GM19240 (cell line): ENCODE measurements at regions not wholly inside any gene's neighbourhood (a gene's known extent, or its start where the extent isn't known, plus 50 kb on each side); places are given as distances from the start of the nearest gene placed in this dataset.

ENCODE experiments used
- DNase-seq: peaks from one replicate; pipeline ENCODE4 v3.0.0; 2011; ENCODE audit warnings: low spot score; ENCODE audit not compliant: insufficient read length

DNA sequence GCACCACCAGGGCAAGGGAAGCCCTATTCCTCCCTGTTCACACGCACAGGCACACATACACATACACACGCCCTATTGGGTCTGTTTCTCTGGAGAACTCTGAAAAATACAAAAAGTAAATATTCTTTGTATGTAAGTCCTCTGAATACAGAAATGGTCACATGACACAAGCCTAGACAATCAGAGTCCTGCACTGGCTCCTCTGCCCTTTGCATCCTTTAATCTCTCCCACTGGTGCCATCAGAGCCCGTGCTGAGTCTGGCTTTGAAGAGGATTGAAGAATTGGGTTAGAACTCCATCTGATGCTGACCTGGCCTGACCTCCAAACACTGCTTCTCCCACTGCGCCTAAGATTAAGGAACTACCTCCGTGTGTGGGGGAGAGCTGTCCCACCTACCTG lies 273.2 kb upstream of the TBX3 start:
- DNase-seq, result no peak

DNA sequence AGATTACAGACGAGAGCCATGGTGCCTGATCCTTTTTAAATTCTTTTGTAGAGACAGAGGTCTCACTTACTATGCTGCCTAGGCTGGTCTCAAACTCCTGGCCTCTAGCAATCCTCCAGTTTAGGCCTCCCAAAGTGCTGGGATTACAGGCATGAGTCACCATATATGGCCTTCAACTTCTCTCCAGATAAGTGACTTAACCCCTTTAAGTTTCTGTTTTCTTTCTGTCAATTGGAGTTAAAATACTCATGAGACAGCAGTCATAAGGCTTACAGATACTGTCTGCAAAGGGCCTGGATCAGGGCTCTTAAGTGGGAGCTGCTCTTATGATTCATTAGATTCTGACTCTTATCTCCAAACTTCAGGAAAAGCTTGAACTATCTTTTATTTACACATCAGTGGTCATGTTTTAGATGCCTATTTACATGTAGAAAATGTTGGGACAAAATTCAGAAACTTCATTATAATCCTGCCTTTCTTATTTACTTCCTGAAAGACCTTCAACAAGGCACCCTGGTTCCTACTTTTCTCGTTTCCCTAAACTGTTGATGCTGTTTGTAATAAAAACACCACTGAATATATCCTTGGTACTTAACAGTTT lies 271.5 kb upstream of the TBX3 start:
- no peak for DNase-seq

DNA sequence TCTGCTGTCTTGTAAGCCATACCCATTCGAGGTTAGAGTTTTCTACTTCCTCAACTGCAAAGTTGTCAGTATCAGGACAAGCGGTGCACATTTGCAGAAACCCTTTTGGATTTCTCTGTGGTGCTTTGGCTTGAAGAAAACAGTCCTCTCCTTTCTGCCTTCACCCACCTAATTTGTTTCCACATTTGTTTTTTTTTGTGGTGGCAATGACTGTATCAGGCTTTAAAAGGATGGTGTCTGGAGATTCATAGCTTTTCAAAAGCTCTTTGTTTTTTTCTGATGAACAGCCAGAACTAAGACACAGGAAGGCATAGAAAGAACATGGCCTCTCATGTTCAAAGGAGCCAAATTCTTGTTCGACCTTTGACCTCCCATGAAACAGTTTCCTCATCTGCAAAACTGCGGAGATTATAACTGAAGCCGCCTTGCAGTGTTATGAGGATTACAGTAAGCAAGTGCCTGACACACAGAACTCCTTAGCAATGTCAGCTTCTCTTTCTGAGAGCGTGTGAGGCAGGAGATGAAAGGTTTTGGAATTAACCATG lies 270.6 kb upstream of the TBX3 start:
- DNase-seq, result no peak

DNA sequence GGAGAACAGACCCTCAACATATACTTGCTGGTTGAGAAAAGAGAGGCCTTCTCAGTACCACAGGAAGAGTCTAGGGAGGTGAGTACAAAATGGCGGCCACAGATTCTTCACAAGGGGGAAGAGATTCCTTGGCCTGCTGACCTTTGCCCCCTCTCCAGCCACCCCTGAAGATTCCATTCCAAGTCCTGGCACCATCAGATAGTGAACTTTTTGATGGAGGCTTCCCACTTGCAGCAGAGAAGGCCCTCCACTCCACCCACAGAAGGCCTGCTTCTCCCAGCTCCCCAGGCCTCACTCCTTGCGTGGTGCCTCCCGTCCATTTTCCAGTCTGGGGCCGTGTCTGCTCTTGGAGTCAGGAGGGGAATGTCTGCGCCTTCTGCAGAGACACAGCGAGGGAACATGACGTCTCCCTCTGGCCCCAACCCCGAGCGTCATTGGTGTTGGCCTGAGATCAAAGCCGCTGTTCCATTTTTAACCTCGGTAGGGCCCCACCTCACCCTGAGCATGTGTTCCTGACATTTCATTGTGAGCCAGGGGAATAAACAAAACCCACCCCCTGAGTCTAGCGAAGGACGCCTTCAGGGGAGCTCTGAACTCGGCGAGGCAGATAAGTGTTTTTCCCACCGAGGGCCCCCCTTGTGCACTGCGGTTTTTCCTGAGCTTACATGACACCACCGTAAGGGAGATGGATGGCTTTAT lies 268.7 kb upstream of the TBX3 start:
- DNase-seq, result no peak

DNA sequence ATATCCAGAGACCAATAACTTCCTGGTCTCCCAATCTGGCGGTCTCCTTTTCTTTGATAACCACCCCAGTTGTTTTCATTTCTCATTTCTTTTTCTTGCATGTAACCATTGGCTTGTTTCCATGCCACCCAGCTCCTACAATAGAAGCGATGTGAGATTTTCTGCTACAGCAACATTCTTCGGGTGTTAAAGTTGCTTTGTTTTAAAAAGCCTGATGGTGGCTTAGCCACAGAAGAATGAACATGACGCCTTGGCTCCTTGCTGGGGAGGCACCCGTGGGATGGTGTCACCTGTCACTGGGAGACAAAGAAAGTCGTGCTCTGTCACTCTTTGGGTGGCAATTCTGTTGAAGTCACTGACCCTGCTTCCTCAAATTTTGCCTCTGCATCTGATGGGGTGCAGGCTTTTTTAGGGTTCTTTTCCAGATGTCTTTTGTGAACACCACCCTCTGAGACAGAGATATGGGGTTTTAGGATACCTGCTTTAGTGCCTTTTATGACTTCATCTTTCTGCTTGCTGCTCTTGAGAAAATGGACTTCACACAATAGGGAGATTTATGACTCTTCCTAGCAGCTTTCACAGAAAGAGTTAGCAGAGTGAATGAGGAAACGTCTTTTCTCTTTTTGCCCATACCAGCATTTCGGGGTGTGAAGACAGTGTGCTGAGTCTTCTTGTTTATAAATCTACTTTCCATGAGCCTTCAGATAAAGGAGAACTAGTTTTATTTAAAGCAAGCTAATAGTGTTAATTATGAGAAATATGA lies 265.3 kb upstream of the TBX3 start:
- no peak for DNase-seq

DNA sequence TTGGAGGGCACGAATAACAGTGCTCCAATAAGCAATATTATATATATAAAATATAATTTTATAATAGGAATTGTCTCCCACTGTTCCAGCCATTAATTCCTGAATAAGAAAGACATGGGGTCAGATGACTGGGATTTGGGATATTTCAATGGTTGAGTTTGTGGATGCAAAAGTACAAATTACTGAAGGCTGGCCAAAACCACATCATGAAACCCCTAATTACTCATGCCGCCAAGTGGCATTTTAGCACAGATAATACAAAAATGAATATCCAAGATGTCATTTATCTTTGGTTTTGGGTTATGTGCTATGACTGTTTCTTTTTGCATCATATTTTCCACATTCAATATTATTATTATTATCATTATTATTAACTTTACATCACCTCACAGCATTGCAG lies 261.4 kb upstream of the TBX3 start:
- DNase-seq, result no peak

DNA sequence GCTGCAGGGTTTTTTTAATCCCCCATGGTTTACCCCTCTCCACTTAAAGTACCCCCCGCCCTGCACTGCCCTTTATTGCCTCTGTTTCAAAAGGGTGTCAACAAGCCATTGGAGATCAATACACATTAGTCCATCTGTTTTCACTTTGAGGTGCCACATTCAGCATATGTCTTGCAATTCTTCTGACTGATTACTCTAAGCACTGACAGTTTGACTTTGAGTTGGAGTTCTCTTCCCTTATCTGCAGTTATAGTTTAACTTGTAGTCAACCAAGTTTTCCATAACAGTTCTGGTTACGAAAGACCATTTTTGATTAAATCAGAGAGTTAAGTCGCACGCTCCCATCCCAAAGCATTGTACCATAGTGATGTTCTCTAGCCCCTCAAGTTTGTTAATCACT lies 260.8 kb upstream of the TBX3 start:
- no peak for DNase-seq

DNA sequence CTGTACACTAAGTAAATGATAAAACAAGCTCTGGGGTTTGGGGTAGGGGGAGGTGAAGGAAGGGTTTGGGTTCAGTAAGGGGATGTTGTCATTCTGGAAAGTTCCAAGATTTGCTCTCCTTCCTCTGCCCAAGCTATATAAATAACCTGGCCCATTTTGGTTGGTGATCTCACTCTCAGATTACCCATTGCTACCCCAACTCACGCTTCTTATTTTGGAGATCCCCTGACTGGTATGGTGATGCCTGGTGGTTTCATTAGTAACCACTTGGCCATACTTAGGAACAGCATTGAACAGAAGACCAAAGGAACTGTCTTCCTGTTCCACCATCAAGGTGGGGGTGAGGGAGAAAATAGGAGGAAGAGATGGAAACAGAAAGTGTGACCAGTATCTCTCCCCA lies 259.6 kb upstream of the TBX3 start:
- no peak for DNase-seq

DNA sequence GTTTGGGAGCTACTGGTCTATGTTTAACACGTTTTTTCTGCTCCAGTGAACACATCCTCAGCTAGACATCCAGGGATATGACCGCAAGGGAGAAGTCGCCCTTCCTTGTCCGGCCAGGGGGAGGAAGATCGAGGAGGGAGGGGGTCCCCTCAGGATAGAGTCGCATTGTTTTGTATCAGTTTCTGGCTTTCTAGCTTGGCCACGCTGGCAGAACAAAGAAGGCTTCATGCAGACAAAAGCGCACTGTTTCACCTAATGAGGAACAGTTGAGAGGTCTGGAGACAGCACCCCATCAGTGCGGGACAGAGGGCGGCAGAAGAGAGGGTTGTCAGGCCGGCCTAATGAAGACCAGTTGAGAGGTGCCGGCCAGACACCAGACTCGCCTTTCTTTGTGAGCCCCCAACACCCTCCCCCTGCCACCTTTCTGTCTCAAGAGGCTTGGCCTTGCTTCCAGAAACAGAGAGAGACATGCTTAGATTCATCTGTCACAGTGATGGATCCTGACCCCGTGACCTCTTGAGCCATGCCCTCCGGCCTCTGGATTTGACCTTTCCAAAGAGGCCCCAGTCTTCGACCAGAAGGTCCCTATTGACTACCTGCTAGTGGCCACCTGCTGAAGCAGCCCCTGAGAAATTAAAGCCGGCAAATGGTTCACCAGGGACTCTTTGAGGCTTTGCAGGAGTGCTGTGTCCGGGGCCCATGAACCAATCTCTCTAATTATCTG lies 254.7 kb upstream of the TBX3 start:
- no peak for DNase-seq

DNA sequence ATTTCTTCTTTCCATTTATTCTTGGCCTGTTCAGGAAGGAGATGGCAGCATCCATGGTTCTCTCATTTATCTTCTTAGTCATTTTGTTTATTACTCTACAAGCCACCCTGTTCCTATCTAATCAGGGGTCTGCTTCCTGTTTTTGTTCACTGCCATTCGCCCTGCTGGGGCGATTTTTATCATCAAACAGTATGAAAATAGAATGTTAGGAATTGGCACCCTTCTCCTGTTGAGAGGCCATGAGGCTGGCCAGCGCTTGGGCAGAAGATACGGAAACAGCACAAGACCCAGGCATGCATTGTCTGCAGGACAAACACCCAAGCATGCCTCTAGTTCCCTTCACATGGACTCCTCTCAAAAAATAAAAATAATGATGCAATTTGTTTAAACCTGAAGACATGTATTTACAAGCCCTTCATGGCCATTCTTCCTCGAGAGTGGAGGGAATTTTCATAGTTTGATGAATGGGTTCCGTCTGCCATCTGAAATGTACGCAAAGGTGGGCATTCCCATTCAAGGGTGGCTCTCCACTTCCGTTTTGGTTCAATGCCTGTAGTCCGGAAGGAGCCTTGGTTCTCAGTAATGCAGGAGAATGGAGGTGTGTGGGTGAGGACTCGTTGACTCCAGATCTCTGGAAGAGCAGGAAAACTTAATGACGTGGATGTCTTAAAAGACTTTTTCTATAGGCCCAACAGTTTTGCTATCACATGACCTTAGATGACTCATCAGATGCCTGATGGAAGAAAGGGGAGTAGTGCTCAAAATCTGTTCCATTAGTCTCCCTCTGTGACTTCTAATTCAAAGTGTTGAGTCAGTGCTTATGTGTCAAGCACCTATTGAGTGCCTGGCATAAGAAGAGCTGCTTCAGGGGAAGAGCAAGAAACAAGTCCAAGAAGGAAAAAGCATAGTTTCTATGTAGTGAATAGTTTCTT lies 252.4 kb upstream of the TBX3 start:
- DNase-seq, result no peak

DNA sequence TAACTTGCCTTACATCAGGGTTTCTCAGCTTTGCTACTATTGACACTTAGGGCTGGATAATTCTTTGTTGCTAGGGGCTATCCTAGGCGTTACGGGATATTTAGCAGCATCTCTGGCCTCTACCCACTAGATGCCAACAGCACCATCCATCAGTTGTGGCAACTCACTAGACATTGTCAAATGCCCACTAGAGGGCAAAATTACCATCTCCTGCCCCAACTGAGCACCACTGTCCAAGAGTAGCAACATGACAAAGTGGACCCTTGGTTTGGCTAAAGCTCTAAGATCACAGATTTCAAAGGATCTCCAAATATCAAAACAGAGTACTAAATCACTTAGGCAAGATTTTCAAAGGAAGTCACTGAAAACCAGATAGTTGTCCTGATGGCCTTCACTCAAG lies 251.7 kb upstream of the TBX3 start:
- DNase-seq, result no peak

DNA sequence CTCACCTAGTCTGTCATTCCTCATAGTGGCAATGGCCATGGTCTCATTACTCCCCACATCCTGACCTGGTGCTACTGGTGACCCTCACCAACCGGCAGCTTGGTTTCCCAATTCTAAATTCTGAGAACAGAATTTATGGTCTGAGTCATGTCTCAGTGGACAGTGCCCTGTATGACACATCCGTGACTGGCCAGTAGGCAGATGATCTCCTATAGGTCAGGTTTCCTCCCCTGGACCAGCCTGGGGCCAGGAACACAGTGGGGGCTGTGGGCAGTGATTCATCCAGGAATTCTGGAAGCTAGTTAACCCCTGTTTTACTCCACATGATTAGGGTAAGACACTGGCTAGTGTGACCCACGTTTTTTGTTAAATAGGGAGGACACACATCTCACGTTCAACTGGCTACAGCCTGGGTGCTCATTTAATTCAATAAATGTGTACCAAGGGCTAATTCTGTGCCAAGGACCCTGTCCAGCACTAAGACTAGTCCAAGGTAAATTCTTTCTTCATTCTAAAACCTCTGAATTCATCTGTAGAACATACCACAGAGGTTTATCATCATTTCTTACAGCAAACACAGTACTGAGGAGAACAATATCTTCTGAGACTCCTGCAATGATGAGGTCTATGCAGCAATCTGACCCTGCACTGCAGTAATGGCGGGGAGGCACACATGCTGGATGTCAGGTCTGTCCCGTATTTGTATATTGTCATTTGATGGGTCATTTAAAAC lies 249.6 kb upstream of the TBX3 start:
- DNase-seq, result no peak

DNA sequence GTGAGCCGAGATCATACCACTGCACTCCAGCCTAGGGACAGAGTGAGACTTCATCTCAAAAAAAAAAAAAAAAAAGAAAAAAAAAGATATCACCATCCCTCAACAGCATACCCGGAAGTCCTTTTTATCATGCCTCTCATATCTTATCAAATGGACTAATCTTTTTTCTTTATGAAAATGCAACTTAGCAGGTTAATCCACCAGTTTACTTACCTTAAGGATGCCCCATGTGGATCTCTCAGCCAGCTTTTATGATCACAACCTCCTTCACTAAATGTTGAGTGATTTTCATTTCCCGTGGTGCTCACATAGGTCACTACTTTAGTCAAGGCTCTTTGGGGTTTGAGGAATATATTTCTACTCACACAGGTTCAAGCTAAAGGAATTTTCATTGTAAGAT lies 248.8 kb upstream of the TBX3 start:
- DNase-seq, result no peak

DNA sequence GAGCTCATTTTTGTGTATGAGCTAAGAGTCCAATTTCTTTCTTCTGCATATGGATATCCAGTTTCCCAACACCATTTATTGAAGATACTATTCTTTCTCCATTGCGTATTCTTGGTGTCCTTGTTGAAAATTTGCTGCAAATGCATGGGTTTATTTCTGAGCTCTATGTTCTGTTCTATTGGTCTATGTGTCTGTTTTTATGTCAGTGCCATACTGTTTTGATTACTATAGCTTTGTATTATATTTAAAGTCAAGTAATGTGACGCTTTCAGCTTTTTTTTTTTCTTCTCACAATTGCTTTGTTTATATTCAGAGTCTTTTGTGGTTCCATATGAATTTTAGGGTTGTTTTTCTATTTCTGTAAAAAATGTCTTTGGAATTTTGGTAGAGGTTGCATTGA lies 247.1 kb upstream of the TBX3 start:
- DNase-seq, result no peak

DNA sequence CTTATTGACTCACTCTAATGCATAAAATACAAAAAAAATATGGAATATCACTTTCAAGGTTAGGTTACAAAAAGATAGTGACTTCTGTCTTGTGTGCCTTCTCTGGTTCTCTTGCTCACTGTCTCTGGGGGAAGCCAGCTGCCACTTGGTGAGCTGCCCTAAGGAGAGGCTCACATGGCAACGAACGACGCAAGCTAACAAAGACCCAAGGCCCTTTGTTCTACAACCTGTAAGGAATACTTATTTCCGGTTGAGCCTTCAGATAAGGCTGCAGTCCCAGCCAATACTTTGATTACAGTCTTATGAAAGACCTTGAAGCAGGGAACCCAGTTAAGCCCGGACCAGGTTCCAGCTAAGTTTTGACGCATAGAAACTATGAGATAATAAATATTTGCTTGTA lies 242.4 kb upstream of the TBX3 start:
- no peak for DNase-seq

DNA sequence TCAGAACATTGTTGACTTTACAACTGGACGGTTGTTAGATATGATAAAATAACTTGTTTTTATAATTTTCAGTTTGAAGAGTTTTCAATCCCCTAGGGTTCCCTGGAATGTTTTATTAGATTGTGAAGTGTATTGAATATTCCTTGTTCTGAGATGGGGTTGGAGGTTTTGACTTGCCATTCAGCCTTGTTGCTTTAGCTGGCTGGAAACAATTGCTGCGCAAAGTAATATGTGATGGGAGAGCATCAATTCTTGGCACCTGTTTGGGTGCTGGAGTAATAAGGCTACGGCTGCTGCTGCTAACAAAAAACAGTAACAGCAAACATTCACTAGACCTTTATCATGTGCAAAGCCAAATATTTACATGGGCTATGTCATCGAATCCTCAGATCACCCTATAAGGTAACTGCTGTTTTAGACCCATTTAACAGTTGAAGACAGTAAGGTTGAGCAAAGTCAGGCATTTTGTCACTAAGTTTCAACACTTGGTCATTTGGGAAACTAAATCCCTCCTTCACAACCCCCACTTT lies 241.0 kb upstream of the TBX3 start:
- no peak for DNase-seq

DNA sequence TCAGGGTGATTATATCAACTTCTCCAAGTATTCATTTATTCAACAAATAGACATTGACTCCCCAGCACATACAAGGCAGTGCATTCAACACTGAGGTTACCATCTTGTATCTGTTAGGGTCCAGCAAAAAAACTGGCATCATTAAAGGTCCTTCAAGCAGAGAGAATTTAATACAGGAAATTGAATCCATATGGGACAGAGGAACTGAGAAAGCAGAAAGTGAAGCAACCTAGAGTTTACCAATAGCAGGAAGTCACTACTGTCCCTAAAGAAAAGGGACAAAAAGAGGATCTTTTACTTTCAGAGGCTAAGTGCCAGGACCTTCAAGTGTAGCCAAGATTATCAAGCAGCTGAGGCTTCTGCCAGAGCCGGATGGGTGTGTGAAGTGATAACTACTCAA lies 237.8 kb upstream of the TBX3 start:
- no peak for DNase-seq

DNA sequence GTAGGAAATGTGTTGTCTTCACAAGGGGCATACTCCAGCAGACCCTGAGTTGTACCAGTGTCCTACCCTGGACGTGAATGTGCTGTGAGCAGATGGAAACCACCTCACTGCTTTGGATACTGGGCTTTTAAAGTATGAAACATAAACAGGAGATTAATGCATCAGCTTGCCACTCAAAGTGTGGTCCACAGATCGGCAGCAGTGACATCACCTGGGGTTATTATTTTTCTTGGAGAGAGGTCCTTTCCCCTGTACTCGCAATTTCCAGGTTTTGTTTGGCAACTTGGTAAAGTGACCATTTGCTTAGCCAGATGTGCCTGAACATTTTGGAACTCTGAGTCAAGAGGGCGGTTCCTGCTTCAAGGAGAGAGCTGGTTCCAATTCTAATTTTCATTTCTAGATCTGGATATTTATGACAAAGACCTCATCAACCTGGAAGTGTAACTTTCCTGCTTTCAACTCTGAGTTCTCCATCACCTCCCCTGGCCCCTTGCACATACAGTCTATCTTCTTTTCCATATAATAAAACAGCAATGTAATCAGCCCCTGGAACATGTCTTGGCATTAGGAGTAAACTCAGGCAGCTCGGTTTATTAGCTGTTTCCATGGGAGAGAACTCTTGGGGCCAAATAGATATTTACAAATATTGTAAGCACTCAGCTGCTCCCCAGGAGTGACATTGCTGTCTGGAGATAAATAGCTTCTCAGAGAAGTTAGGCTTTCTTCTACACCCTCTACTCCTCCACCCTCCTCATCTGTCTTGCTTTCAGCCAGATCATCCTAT lies 237.0 kb upstream of the TBX3 start:
- DNase-seq, result no peak

DNA sequence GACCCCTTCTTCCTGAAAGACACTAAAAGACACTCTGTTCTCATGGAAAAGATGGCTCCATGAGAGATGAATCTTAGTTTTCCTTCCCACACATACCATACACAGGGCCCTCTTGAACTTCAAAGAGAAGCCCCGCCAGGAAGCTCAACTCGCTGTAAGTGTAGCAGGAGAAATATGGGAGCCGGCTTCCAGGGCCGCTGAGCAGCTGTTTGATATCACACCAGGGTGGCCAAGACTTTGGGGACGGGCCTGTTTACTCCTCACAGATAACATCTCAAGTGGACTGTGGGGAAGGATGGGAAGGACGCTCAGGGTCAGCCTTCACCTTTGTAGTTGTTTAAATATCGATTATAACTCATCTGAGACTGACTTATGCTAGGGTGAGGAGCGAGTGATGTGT lies 235.5 kb upstream of the TBX3 start:
- DNase-seq, result no peak
